H9 (cell line): ENCODE measurements at regions not wholly inside any gene's neighbourhood (a gene's known extent, or its start where the extent isn't known, plus 50 kb on each side); places are given as distances from the start of the nearest gene placed in this dataset.

Source experiments
- DNase-seq: peaks from one replicate; pipeline ENCODE4 v3.0.0-alpha.2; 2017
- H2AFZ ChIP-seq: one replicate; pipeline ENCODE4 v1.6.1; 2013; ENCODE audit warnings: mild to moderate bottlenecking, low read length, control low read depth, moderate library complexity
- H2AK5ac ChIP-seq: 2 replicates; pipeline ENCODE4 v1.6.1; 2013; ENCODE audit warnings: low read length, control low read depth, mixed read lengths; ENCODE audit not compliant: insufficient read length
- H2BK120ac ChIP-seq: one replicate; pipeline ENCODE4 v1.6.1; 2013; ENCODE audit warnings: low read depth, mild to moderate bottlenecking, low read length, control low read depth, inconsistent platforms; ENCODE audit not compliant: poor library complexity, severe bottlenecking
- H2BK12ac ChIP-seq: 2 replicates; pipeline ENCODE4 v1.6.1; 2013; ENCODE audit warnings: low read length, control low read depth, mixed read lengths, low read depth; ENCODE audit not compliant: insufficient read length
- H2BK15ac ChIP-seq: 2 replicates; pipeline ENCODE4 v1.6.1; 2013; ENCODE audit warnings: low read depth, low read length, control low read depth
- H2BK20ac ChIP-seq: one replicate; pipeline ENCODE4 v1.6.1; 2013; ENCODE audit warnings: low read depth, mild to moderate bottlenecking, low read length, control low read depth, inconsistent platforms; ENCODE audit not compliant: poor library complexity, severe bottlenecking
- H2BK5ac ChIP-seq: 2 replicates; pipeline ENCODE4 v1.6.1; 2013; ENCODE audit warnings: low read length, control low read depth, mixed read lengths; ENCODE audit not compliant: insufficient read length
- H3K14ac ChIP-seq: 2 replicates; pipeline ENCODE4 v1.6.1; 2013; ENCODE audit warnings: low read length, control low read depth; ENCODE audit not compliant: insufficient read depth
- H3K18ac ChIP-seq: 2 replicates; pipeline ENCODE4 v1.6.1; 2013; ENCODE audit warnings: low read depth, mild to moderate bottlenecking, mixed read lengths, low read length, control low read depth; ENCODE audit not compliant: insufficient read length
- H3K23ac ChIP-seq: 2 replicates; pipeline ENCODE4 v1.6.1; 2013; ENCODE audit warnings: low read length, control low read depth, mixed read lengths, low read depth; ENCODE audit not compliant: insufficient read length
- H3K23me2 ChIP-seq: 2 replicates; pipeline ENCODE4 v1.6.1; 2013; ENCODE audit warnings: low read depth, mild to moderate bottlenecking, mixed read lengths, low read length, control low read depth; ENCODE audit not compliant: insufficient read length, poor library complexity, severe bottlenecking
- H3K27ac ChIP-seq: 2 replicates; pipeline ENCODE4 v1.5.1; 2013; ENCODE audit warnings: low read length, control low read depth, mixed read lengths, low read depth; ENCODE audit not compliant: insufficient read length
- H3K27me3 ChIP-seq: 2 replicates; pipeline ENCODE4 v1.6.1; 2013; ENCODE audit warnings: low read length, control low read depth, inconsistent platforms; ENCODE audit not compliant: insufficient read depth
- H3K4ac ChIP-seq: 2 replicates; pipeline ENCODE4 v1.6.1; 2013; ENCODE audit warnings: low read depth, mild to moderate bottlenecking, control low read depth, inconsistent platforms, low read length, moderate library complexity
- H3K4me1 ChIP-seq: 2 replicates; pipeline ENCODE4 v1.6.1; 2013; ENCODE audit warnings: low read length, control low read depth, inconsistent platforms; ENCODE audit not compliant: insufficient read depth
- H3K4me2 ChIP-seq: 2 replicates; pipeline ENCODE4 v1.6.1; 2013; ENCODE audit warnings: low read length, control low read depth, mixed read lengths; ENCODE audit not compliant: insufficient read length, insufficient read depth
- H3K56ac ChIP-seq: 2 replicates; pipeline ENCODE4 v1.6.1; 2013; ENCODE audit warnings: low read depth, mild to moderate bottlenecking, mixed read lengths, low read length, control low read depth; ENCODE audit not compliant: insufficient read length
- H3K79me1 ChIP-seq: 2 replicates; pipeline ENCODE4 v1.6.1; 2013; ENCODE audit warnings: low read depth, mild to moderate bottlenecking, moderate library complexity, low read length, control low read depth, inconsistent platforms; ENCODE audit not compliant: insufficient read depth, poor library complexity, severe bottlenecking
- H3K79me2 ChIP-seq: 2 replicates; pipeline ENCODE4 v1.6.1; 2013; ENCODE audit warnings: low read length, control low read depth, inconsistent platforms; ENCODE audit not compliant: insufficient read depth
- H3K9ac ChIP-seq: 2 replicates; pipeline ENCODE4 v1.6.1; 2013; ENCODE audit warnings: low read length, control low read depth, mixed read lengths; ENCODE audit not compliant: insufficient read length; ENCODE audit errors: extremely low read depth
- H3K9me3 ChIP-seq: one replicate; pipeline ENCODE4 v1.6.1; 2013; ENCODE audit warnings: low read depth, low read length, inconsistent platforms; ENCODE audit not compliant: control insufficient read depth
- H3T11ph ChIP-seq: one replicate; pipeline ENCODE4 v1.6.1; 2013; ENCODE audit warnings: mild to moderate bottlenecking, low read length, control low read depth, inconsistent platforms
- H4K20me1 ChIP-seq: one replicate; pipeline ENCODE4 v1.6.1; 2013; ENCODE audit not compliant: control insufficient read depth, insufficient read length, insufficient read depth
- H4K5ac ChIP-seq: 2 replicates; pipeline ENCODE4 v1.6.1; 2013; ENCODE audit warnings: low read depth, mild to moderate bottlenecking, mixed read lengths, low read length, control low read depth; ENCODE audit not compliant: insufficient read length
- H4K8ac ChIP-seq: replicated peaks from 2 replicates; pipeline ENCODE4 v1.6.1; 2013; ENCODE audit warnings: low read length, control low read depth, mixed read lengths, low read depth; ENCODE audit not compliant: insufficient read length
- H4K91ac ChIP-seq: 2 replicates; pipeline ENCODE4 v1.6.1; 2013; ENCODE audit warnings: low read depth, mild to moderate bottlenecking, moderate library complexity, mixed read lengths, low read length, control low read depth; ENCODE audit not compliant: insufficient read length
- H3K27ac Mint-ChIP-seq, 3 experiments: 2 replicates in 2 of 3; 3 replicates in 1 of 3; pipeline ENCODE4 v1.8.0; 2020 to 2021; ENCODE audit warnings: mixed read lengths in 3 of 3, mild to moderate bottlenecking in 1 of 3, moderate library complexity in 1 of 3
- H3K27me3 Mint-ChIP-seq: 2 replicates; pipeline ENCODE4 v1.8.0; 2021; ENCODE audit warnings: low read depth, mild to moderate bottlenecking, moderate library complexity, mixed read lengths
- H3K36me3 Mint-ChIP-seq, 3 experiments: 2 replicates in 2 of 3; 3 replicates in 1 of 3; pipeline ENCODE4 v1.8.0; 2020 to 2021; ENCODE audit warnings: low read depth in 3 of 3, mixed read lengths in 3 of 3; ENCODE audit not compliant: insufficient read depth in 1 of 3
- H3K4me1 Mint-ChIP-seq, 2 experiments: 2 replicates each; pipeline ENCODE4 v1.8.0; 2020; ENCODE audit warnings: mixed read lengths in 2 of 2
- H3K4me3 Mint-ChIP-seq, 2 experiments: 2 replicates in 1 of 2; 3 replicates in 1 of 2; pipeline ENCODE4 v1.8.0; 2020 to 2021; ENCODE audit warnings: mild to moderate bottlenecking in 2 of 2, mixed read lengths in 2 of 2, moderate library complexity in 1 of 2
- H3K9me3 Mint-ChIP-seq, 2 experiments: 2 replicates in 1 of 2; 3 replicates in 1 of 2; pipeline ENCODE4 v1.8.0; 2020; ENCODE audit warnings: mild to moderate bottlenecking in 2 of 2, mixed read lengths in 2 of 2, moderate library complexity in 1 of 2
- CTCF ChIP-seq: fragments of 200-600 bp; sonication (generic); conservative IDR thresholded peaks from 3 replicates; pipeline ENCODE4 v1.8.0; 2021; ENCODE audit warnings: antibody characterized with exemption, mild to moderate bottlenecking
- WGBS: extraction: QIAGEN DNeasy Blood & Tissue Kit; methylation state at CpG from one replicate; pipeline ENCODE4 v1.1.7; 2013; ENCODE audit warnings: missing lambda C conversion rate, low lambda C conversion rate, mixed read lengths; ENCODE audit not compliant: insufficient read length; ENCODE audit errors: extremely low coverage; 5-methylcytosine and 5-hydroxymethylcytosine counted together

- no peaks in the 10 kb centered on the region for H3K79me1 ChIP-seq
- no peak overlapping the region for H2BK15ac ChIP-seq
- no peaks in the 10 kb centered on the region for H3K36me3 Mint-ChIP-seq
- no peak overlapping the region for H2BK20ac ChIP-seq
- no peak overlapping the region for H2AFZ ChIP-seq
- H4K91ac ChIP-seq: no peak overlapping the region
- no peak overlapping the region for H3T11ph ChIP-seq
- no peak overlapping the region for H2AK5ac ChIP-seq
- H3K4me3 Mint-ChIP-seq: no peak overlapping the region
- no peak overlapping the region for H3K4ac ChIP-seq
- no peaks in the 10 kb centered on the region for H3K9me3 ChIP-seq
- H4K20me1 ChIP-seq: no peaks in the 10 kb centered on the region
- no peak overlapping the region for H3K27ac Mint-ChIP-seq
- H2BK120ac ChIP-seq: no peak overlapping the region
- no peak overlapping the region for H3K56ac ChIP-seq
- H4K8ac ChIP-seq: no peak overlapping the region
- H3K14ac ChIP-seq: no peak overlapping the region
- H3K27me3 Mint-ChIP-seq: peaks cover 7% of the 10 kb centered on the region; the same call in 1 of the 2 replicates
- H3K9ac ChIP-seq: no peak overlapping the region
- H3K9me3 Mint-ChIP-seq: no peaks in the 10 kb centered on the region; a peak in 1 of 5 replicates
- H3K4me2 ChIP-seq: no peak overlapping the region
- H3K4me1 Mint-ChIP-seq: peaks cover 21 to 26% of the 10 kb centered on the region in 2 experiments
- H3K23me2 ChIP-seq: no peaks in the 10 kb centered on the region
- no peaks in the 10 kb centered on the region; the same call in 1 of the 2 replicates for H3K4me1 ChIP-seq
- no peak overlapping the region for H3K18ac ChIP-seq
- no peak overlapping the region for H2BK12ac ChIP-seq
- no peaks in the 10 kb centered on the region for H3K27me3 ChIP-seq
- DNase-seq: no peak
- no peak overlapping the region for H3K27ac ChIP-seq
- H3K23ac ChIP-seq: no peak overlapping the region
- H4K5ac ChIP-seq: no peak overlapping the region
- H2BK5ac ChIP-seq: no peak overlapping the region
- no peak for TF ChIP-seq CTCF
- no peaks in the 10 kb centered on the region for H3K79me2 ChIP-seq
- WGBS: no CpG with 5 or more reads among the region's 9 CpGs
These were observed 1106.0 kb downstream of the BCL11B start for GRCh38 chr14:98165976-98166375.
